ENCODE measurements at regions not wholly inside any gene's neighbourhood (a gene's known extent, or its start where the extent isn't known, plus 50 kb on each side); places are given as distances from the start of the nearest gene placed in this dataset.

GRCh38 chr11:45475173-45475572 lies 189.0 kb upstream of the SYT13 start:
- TF ChIP-seq CTCF (IDR thresholded peaks at IDR 0.05) (no peak), POLR2A (IDR thresholded peaks at IDR 0.05) (no peak)

All from body of pancreas (tissue), 4 donors.